ENCODE measurements at regions not wholly inside any gene's neighbourhood (a gene's known extent, or its start where the extent isn't known, plus 50 kb on each side); places are given as distances from the start of the nearest gene placed in this dataset.

GRCh38 chr5:29780401-29780800, 1413.1 kb upstream of the CDH6 start (continued):
- no peak for TF ChIP-seq EZH2phosphoT487 (IDR thresholded peaks at IDR 0.05; ENCODE audit: borderline replicate concordance, low read depth)

GRCh38 chr5:29779141-29779540, 1414.3 kb upstream of the CDH6 start:
- no peak overlapping the region for H3K9ac ChIP-seq
- no peak for TF ChIP-seq CTCF (IDR thresholded peaks at IDR 0.05)
- no peak for TF ChIP-seq FOXJ3 (CRISPR knock-in tag; IDR thresholded peaks at IDR 0.05)
- TF ChIP-seq MEF2A (IDR thresholded peaks at IDR 0.05; ENCODE audit: borderline replicate concordance, low read depth) = no peak
- no peak for TF ChIP-seq ZBTB33 (IDR thresholded peaks at IDR 0.05; ENCODE audit: borderline replicate concordance, low read depth)
- no peak for TF ChIP-seq YY1 (IDR thresholded peaks at IDR 0.05; ENCODE audit: low read depth)
- no peak for TF ChIP-seq NRF1 (IDR thresholded peaks at IDR 0.05; ENCODE audit: low read depth, low read length)
- TF ChIP-seq MAX (IDR thresholded peaks at IDR 0.05; ENCODE audit: low read depth) = no peak
- no peak for TF ChIP-seq JUND (IDR thresholded peaks at IDR 0.05)
- TF ChIP-seq RXRA (IDR thresholded peaks at IDR 0.05; ENCODE audit: borderline replicate concordance, low read depth) = no peak
- TF ChIP-seq TEAD4 (IDR thresholded peaks at IDR 0.05; ENCODE audit: borderline replicate concordance, insufficient read depth) = no peak
- no peak for TF ChIP-seq TAF1 (IDR thresholded peaks at IDR 0.05; ENCODE audit: borderline replicate concordance, low read depth, low read length)
- TF ChIP-seq REST (IDR thresholded peaks at IDR 0.05; ENCODE audit: low read depth, low read length) = no peak
- TF ChIP-seq RAD21 (IDR thresholded peaks at IDR 0.05; ENCODE audit: low read length) = no peak
- H3K9me3 ChIP-seq = no peaks in the 10 kb centered on the region
- H3K79me2 ChIP-seq (ENCODE audit: insufficient read depth) = no peaks in the 10 kb centered on the region
- no peak overlapping the region for H3K27ac ChIP-seq (ENCODE audit: low read depth in 2 of 2, low read length in 1 of 2)
- H2AFZ ChIP-seq (ENCODE audit: low read depth) = no peak overlapping the region
- ChIA-PET POLR2A (no interaction called here), CTCF (interaction anchor here (0.5 kb wide), 1 partner anchor 80 kb away, joined by 4 read pairs; no protein-coding TSS in a partner anchor)
- no peaks in the 10 kb centered on the region for H3K36me3 ChIP-seq (replicated peaks in 1 of 2; ENCODE audit: control insufficient read depth in 1 of 2, insufficient read depth in 2 of 2, low read length in 1 of 2)
- no peaks in the 10 kb centered on the region for H3K27me3 ChIP-seq (ENCODE audit: insufficient read depth)
- H3F3A ChIP-seq (replicated peaks; ENCODE audit: insufficient read depth) = no peaks in the 10 kb centered on the region
- no peak overlapping the region for H3K4me2 ChIP-seq
- H3K9me2 ChIP-seq = no peaks in the 10 kb centered on the region
- no peak overlapping the region for H3K4me3 ChIP-seq (ENCODE audit: low read depth in 2 of 2, low read length in 1 of 2)
- H4K20me1 ChIP-seq (ENCODE audit: insufficient read depth) = no peaks in the 10 kb centered on the region
- no peak for DNase-seq
- no peaks in the 10 kb centered on the region for H3K4me1 ChIP-seq (ENCODE audit: control insufficient read depth in 1 of 2, insufficient read depth in 2 of 2, low read depth in 1 of 2, low read length in 1 of 2)
- 5% methylated on average over 3 of the region's 3 CpGs for WGBS (ENCODE audit: low lambda C conversion rate)

Data from SK-N-SH (cell line).